H1 (cell line): ENCODE measurements at regions not wholly inside any gene's neighbourhood (a gene's known extent, or its start where the extent isn't known, plus 50 kb on each side); places are given as distances from the start of the nearest gene placed in this dataset.

Experiments used
- CTCF ChIA-PET: fragments of 300-600 bp; sonication (Branson Sonifier 250); formaldehyde crosslinking; loops from one replicate; lab custom pipeline; 2021; ENCODE audit not compliant: partially characterized antibody; lab: Charles Lee
- POLR2A ChIA-PET: fragments of 300-600 bp; sonication (Branson Sonifier 250); formaldehyde crosslinking; loops from one replicate; lab custom pipeline; 2021; ENCODE audit warnings: inconsistent platforms; ENCODE audit not compliant: partially characterized antibody; lab: Charles Lee
- DNase-seq, 2 experiments: peaks; one replicate each; pipeline versions ENCODE4 v3.0.0 to v3.0.0-alpha.2; 2010 to 2022; ENCODE audit warnings: low spot score in 2 of 2, low read depth in 1 of 2, mixed read lengths in 1 of 2
- FAIRE-seq: peaks from 2 replicates; lab custom pipeline; 2011; peaks lifted over from hg19 to GRCh38; lab: Jason Lieb, UNC
- H2AFZ ChIP-seq: 2 replicates; pipeline ENCODE4 v1.8.1; 2012; ENCODE audit warnings: low read length, inconsistent platforms
- H2AK5ac ChIP-seq: 2 replicates; pipeline ENCODE4 v1.6.1; 2013; ENCODE audit warnings: low read depth, low read length
- H2BK120ac ChIP-seq: replicated peaks from 2 replicates; pipeline ENCODE3; 2013; ENCODE audit warnings: low read depth, low read length, inconsistent platforms
- H2BK12ac ChIP-seq: 2 replicates; pipeline ENCODE4 v1.6.1; 2013; ENCODE audit warnings: low read depth, low read length
- H2BK15ac ChIP-seq: 2 replicates; pipeline ENCODE4 v1.6.1; 2013; ENCODE audit warnings: low read length
- H2BK20ac ChIP-seq: 2 replicates; pipeline ENCODE4 v1.6.1; 2013; ENCODE audit warnings: low read length
- H2BK5ac ChIP-seq: 2 replicates; pipeline ENCODE4 v1.6.1; 2013; ENCODE audit warnings: low read depth, low read length
- H3K14ac ChIP-seq: 2 replicates; pipeline ENCODE4 v1.6.1; 2013; ENCODE audit warnings: inconsistent platforms; ENCODE audit not compliant: insufficient read length
- H3K18ac ChIP-seq: 2 replicates; pipeline ENCODE4 v1.6.1; 2013; ENCODE audit warnings: low read length; ENCODE audit errors: extremely low read depth
- H3K23ac ChIP-seq: 2 replicates; pipeline ENCODE4 v1.6.1; 2013; ENCODE audit warnings: inconsistent platforms; ENCODE audit not compliant: insufficient read length
- H3K23me2 ChIP-seq: 2 replicates; pipeline ENCODE4 v1.6.1; 2013; ENCODE audit warnings: low read depth, low read length
- H3K27ac ChIP-seq: 2 replicates; pipeline ENCODE4 v1.6.1; 2011; ENCODE audit warnings: low read depth, low read length, inconsistent platforms
- H3K27me3 ChIP-seq, 4 experiments: replicated peaks in 1 of 4; 1 replicate in 1 of 4; 2 replicates in 3 of 4; pipeline versions ENCODE4 v1.6.1 to v1.8.1; 2011 to 2013; ENCODE audit warnings: low read length in 3 of 4, mild to moderate bottlenecking in 3 of 4, inconsistent platforms in 2 of 4, mixed read lengths in 2 of 4, moderate library complexity in 1 of 4; ENCODE audit not compliant: control insufficient read depth in 3 of 4, insufficient read depth in 3 of 4; ENCODE audit errors: extremely low read depth in 1 of 4
- H3K36me3 ChIP-seq, 4 experiments: 2 replicates each; pipeline versions ENCODE4 v1.6.1 to v1.8.1; 2011 to 2013; ENCODE audit warnings: mild to moderate bottlenecking in 4 of 4, low read length in 3 of 4, moderate library complexity in 2 of 4, control low read depth in 1 of 4, inconsistent platforms in 1 of 4; ENCODE audit not compliant: insufficient read depth in 4 of 4, control insufficient read depth in 2 of 4
- H3K4ac ChIP-seq: replicated peaks from 2 replicates; pipeline ENCODE3; 2013; ENCODE audit warnings: low read length, low read depth, mixed read lengths, inconsistent platforms; ENCODE audit not compliant: insufficient read length
- H3K4me1 ChIP-seq, 4 experiments: replicated peaks in 1 of 4; 1 replicate in 1 of 4; 2 replicates in 3 of 4; pipeline versions ENCODE4 v1.6.1 to v1.8.1; 2011 to 2013; ENCODE audit warnings: low read length in 3 of 4, inconsistent platforms in 2 of 4, mixed read lengths in 1 of 4; ENCODE audit not compliant: insufficient read depth in 4 of 4, control insufficient read depth in 3 of 4
- H3K4me2 ChIP-seq, 2 experiments: 2 replicates each; pipeline versions ENCODE4 v1.6.1 to v1.8.1; 2011 to 2013; ENCODE audit warnings: low read depth in 2 of 2, low read length in 2 of 2, control low read depth in 1 of 2, inconsistent platforms in 1 of 2, mild to moderate bottlenecking in 1 of 2; ENCODE audit not compliant: insufficient read depth in 1 of 2
- H3K4me3 ChIP-seq, 4 experiments: fragments of 200-600, 300-600 bp in 1 of 4; sonication (generic), shearing (Covaris generic), sonication (Bioruptor Twin) in 1 of 4; 2 replicates each; pipeline versions ENCODE4 v1.5.1 to v1.8.1; 2011 to 2016; ENCODE audit warnings: low read length in 4 of 4, low read depth in 3 of 4, control low read depth in 2 of 4, inconsistent platforms in 2 of 4, mild to moderate bottlenecking in 2 of 4, mixed read lengths in 1 of 4, moderate library complexity in 1 of 4; ENCODE audit not compliant: insufficient read depth in 2 of 4; ENCODE audit errors: extremely low read depth in 1 of 4
- H3K56ac ChIP-seq: replicated peaks from 2 replicates; pipeline ENCODE3; 2013; ENCODE audit warnings: low read depth, mild to moderate bottlenecking, mixed read lengths, low read length, inconsistent platforms; ENCODE audit not compliant: insufficient read length
- H3K79me1 ChIP-seq: 2 replicates; pipeline ENCODE4 v1.6.1; 2013; ENCODE audit warnings: low read depth, low read length, control low read depth
- H3K79me2 ChIP-seq, 2 experiments: 2 replicates each; pipeline versions ENCODE4 v1.6.1 to v1.8.1; 2012 to 2013; ENCODE audit warnings: low read length in 2 of 2, mild to moderate bottlenecking in 2 of 2, inconsistent platforms in 1 of 2; ENCODE audit not compliant: insufficient read depth in 2 of 2, control insufficient read depth in 1 of 2
- H3K9ac ChIP-seq, 4 experiments: replicated peaks in 1 of 4; 1 replicate in 1 of 4; 2 replicates in 3 of 4; pipeline versions ENCODE4 v1.6.1 to v1.8.1; 2011 to 2013; ENCODE audit warnings: low read depth in 3 of 4, low read length in 3 of 4, control low read depth in 2 of 4, mild to moderate bottlenecking in 2 of 4, moderate library complexity in 2 of 4, inconsistent platforms in 1 of 4; ENCODE audit errors: extremely low read depth in 1 of 4
- H3K9me3 ChIP-seq, 2 experiments: 2 replicates each; pipeline versions ENCODE4 v1.6.1 to v1.8.1; 2012 to 2013; ENCODE audit warnings: mild to moderate bottlenecking in 2 of 2, moderate library complexity in 2 of 2, control low read depth in 1 of 2, inconsistent platforms in 1 of 2, low read depth in 1 of 2, low read length in 1 of 2, mixed read lengths in 1 of 2; ENCODE audit not compliant: insufficient read depth in 2 of 2
- H4K20me1 ChIP-seq, 2 experiments: replicated peaks in 1 of 2; 2 replicates each; pipeline versions ENCODE3 to v1.8.1; 2011 to 2013; ENCODE audit warnings: inconsistent platforms in 2 of 2, low read length in 2 of 2, mild to moderate bottlenecking in 1 of 2; ENCODE audit not compliant: insufficient read depth in 2 of 2, control insufficient read depth in 1 of 2
- H4K5ac ChIP-seq: 2 replicates; pipeline ENCODE4 v1.6.1; 2013; ENCODE audit warnings: low read length, low read depth, mixed read lengths, inconsistent platforms; ENCODE audit not compliant: insufficient read length
- H4K8ac ChIP-seq: 2 replicates; pipeline ENCODE4 v1.8.0; 2013; ENCODE audit warnings: mild to moderate bottlenecking, moderate library complexity, low read length, inconsistent platforms; ENCODE audit not compliant: insufficient read depth; ENCODE audit errors: extremely low read depth
- H4K91ac ChIP-seq: replicated peaks from 2 replicates; pipeline ENCODE3; 2013; ENCODE audit warnings: low read length, mixed read lengths, inconsistent platforms; ENCODE audit not compliant: insufficient read length
- CEBPB ChIP-seq: IDR thresholded peaks from 2 replicates; pipeline ENCODE4 v1.6.1; 2012; ENCODE audit warnings: low read depth, low read length
- CREB1 ChIP-seq: IDR thresholded peaks from 2 replicates; pipeline ENCODE4 v1.6.1; 2012; ENCODE audit warnings: inconsistent platforms
- EZH2 ChIP-seq: fragments of 200-600 bp; sonication (generic); IDR thresholded peaks from 2 replicates; pipeline ENCODE4 v1.7.1; 2012; ENCODE audit warnings: low read depth, mild to moderate bottlenecking, moderate library complexity, low read length, inconsistent platforms; ENCODE audit not compliant: severe bottlenecking
- KDM5A ChIP-seq: fragments of 200-600 bp; IDR thresholded peaks from 2 replicates; pipeline ENCODE4 v1.7.1; 2012; ENCODE audit warnings: mild to moderate bottlenecking, low read length, inconsistent platforms, mixed read lengths
- TAF1 ChIP-seq: IDR thresholded peaks from 2 replicates; pipeline ENCODE4 v1.6.1; 2011; ENCODE audit warnings: mild to moderate bottlenecking, low read depth, low read length
- WGBS, 2 experiments: shearing (Covaris generic) in 1 of 2; methylation state at CpG; one replicate each; pipeline versions ENCODE4 v1.1.6 to v1.1.7; 2013 to 2015; ENCODE audit warnings: low lambda C conversion rate in 2 of 2, mixed read lengths in 2 of 2, inconsistent platforms in 1 of 2, low coverage in 1 of 2, missing lambda C conversion rate in 1 of 2; ENCODE audit not compliant: insufficient replicate concordance in 2 of 2, insufficient coverage in 1 of 2, insufficient read length in 1 of 2; ENCODE audit errors: extremely low coverage in 1 of 2, missing lambda C conversion rate in 1 of 2; 5-methylcytosine and 5-hydroxymethylcytosine counted together
- TF ChIP-seq, protein P1 (sequence below): IDR thresholded peaks from 2 replicates; pipeline ENCODE4 v1.6.1; 2011; ENCODE audit warnings: low read length, improper control_type of control experiment

DNA sequence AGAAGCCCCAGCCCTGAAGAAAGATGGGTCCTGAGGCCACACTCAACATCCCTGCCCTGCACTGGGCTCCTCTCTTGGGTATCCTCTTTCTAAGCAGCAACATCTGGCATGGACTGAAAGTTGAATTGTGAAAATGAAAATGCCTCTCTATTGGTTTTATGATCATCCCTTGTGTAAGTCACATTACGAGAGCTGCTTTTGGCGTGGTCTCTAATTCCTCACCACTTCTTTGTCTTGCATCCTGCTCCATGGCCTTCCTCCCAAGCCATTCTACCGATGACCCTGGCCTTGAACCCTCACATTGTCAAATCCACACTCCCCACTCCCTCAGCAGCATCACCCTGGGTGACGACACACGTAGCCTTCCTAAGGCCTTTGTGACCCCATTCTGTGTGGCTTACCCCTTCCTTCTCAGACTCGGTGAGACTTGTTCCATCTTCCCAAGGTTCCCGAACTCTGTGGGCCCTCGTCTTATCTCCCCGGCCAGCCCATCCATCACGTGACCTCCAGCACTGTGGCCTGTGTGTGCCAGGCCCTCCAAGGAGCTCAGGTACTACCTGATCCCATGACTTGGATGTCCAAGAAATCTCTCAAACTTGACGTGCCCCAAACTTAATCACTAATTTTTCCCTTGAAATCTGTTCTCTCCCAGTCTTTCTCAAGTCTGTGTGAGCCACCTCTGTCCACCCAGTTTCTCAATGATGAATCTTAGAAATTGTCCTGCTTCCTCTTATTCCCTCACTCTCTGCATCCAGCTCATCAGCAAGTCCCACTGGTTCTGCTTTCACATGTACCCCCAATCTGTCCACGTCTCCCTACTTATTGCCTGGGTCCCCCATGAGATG, 194.7 kb upstream of the HS6ST1 start:
- H3K18ac ChIP-seq, result no peak overlapping the region
- no peak overlapping the region for H3K4ac ChIP-seq
- no peak overlapping the region for H3K56ac ChIP-seq
- H3K79me1 ChIP-seq, result no peaks in the 10 kb centered on the region
- no peaks in the 10 kb centered on the region for H3K9me3 ChIP-seq
- no peak overlapping the region for H3K23ac ChIP-seq
- no peak overlapping the region for H4K5ac ChIP-seq
- H2BK12ac ChIP-seq, result peak overlapping the region; percentile 68; the same call in 1 of the 2 replicates
- H3K36me3 ChIP-seq, result no peaks in the 10 kb centered on the region
- H4K20me1 ChIP-seq, result no peaks in the 10 kb centered on the region
- H3K4me1 ChIP-seq, result peaks cover 2 to 5% (median 4%) of the 10 kb centered on the region in 4 experiments; a peak in 4 of 7 replicates
- TF ChIP-seq CEBPB, result no peak
- TF ChIP-seq EZH2, result no peak
- no peak for TF ChIP-seq TAF1
- no peak for TF ChIP-seq KDM5A
- TF ChIP-seq, protein P1, sequence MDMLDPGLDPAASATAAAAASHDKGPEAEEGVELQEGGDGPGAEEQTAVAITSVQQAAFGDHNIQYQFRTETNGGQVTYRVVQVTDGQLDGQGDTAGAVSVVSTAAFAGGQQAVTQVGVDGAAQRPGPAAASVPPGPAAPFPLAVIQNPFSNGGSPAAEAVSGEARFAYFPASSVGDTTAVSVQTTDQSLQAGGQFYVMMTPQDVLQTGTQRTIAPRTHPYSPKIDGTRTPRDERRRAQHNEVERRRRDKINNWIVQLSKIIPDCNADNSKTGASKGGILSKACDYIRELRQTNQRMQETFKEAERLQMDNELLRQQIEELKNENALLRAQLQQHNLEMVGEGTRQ, result no peak
- TF ChIP-seq CREB1, result no peak
- 85% methylated on average over 12 of the region's 12 CpGs; no CpG with 5 or more reads in 1 of the 2 experiments for WGBS, 2 experiments
- no peak overlapping the region for H4K91ac ChIP-seq
- FAIRE-seq (no peak), DNase-seq (no peak)
- H2AFZ ChIP-seq, result no peak overlapping the region
- no peaks in the 10 kb centered on the region for H3K23me2 ChIP-seq
- H3K27ac ChIP-seq, result no peak overlapping the region
- no peak overlapping the region for H2BK5ac ChIP-seq
- no peaks in the 10 kb centered on the region; a peak in 1 of 7 replicates for H3K27me3 ChIP-seq
- H2BK20ac ChIP-seq, result 0 out of 2 replicates have a peak overlapping the region, but pooled peaks have one; percentile 64
- no peak overlapping the region for H2AK5ac ChIP-seq
- no peak overlapping the region for H3K9ac ChIP-seq
- H2BK15ac ChIP-seq, result peak overlapping the region; percentile 21; the same call in 1 of the 2 replicates
- no peak overlapping the region; the same call in 1 of the 2 replicates for H4K8ac ChIP-seq
- ChIA-PET POLR2A (interaction anchor here (0.8 kb wide), 1 partner anchor 12 kb away, joined by 3 read pairs; no protein-coding TSS in a partner anchor), CTCF (interaction anchor here (0.9 to 1.1 kb wide), 3 partner anchors 11 to 116 kb away, joined by 3 read pairs; no protein-coding TSS in a partner anchor)
- H2BK120ac ChIP-seq, result no peak overlapping the region
- no peaks in the 10 kb centered on the region for H3K79me2 ChIP-seq
- no peak overlapping the region for H3K4me3 ChIP-seq
- H3K14ac ChIP-seq, result no peak overlapping the region
- no peak overlapping the region for H3K4me2 ChIP-seq
